HepG2 (cell line): ENCODE measurements at regions not wholly inside any gene's neighbourhood (a gene's known extent, or its start where the extent isn't known, plus 50 kb on each side); places are given as distances from the start of the nearest gene placed in this dataset.

Experiments
- ATAC-seq: fragments of 200-7000 bp; cut with Tn5 transposase; 3 replicates; pipeline ENCODE4 v1.9.1; 2020; ENCODE audit warnings: mild to moderate bottlenecking, moderate library complexity
- BruUV-seq: library from RNA; stranded (reverse); fragments of 400-500 nt; replicated peaks from 2 replicates; lab custom pipeline; 2021; lab: Mats Ljungman, UMichigan
- CTCF ChIA-PET: fragments of 300-600 bp; formaldehyde crosslinking; extraction: SDS; loops from one replicate; lab custom pipeline; 2021; ENCODE audit warnings: low total read pairs, inconsistent platforms, low intra/inter-chr PET ratio; lab: Yijun Ruan, JAX
- POLR2A ChIA-PET: fragments of 350-600 bp; sonication (Branson Sonifier 250); formaldehyde crosslinking; loops from one replicate; lab custom pipeline; 2020; ENCODE audit warnings: antibody characterized with exemption, inconsistent platforms; lab: Yijun Ruan, JAX
- DNase-seq: peaks from one replicate; pipeline ENCODE4 v3.0.0-alpha.2; 2015; ENCODE audit warnings: low spot score
- FAIRE-seq: peaks from 3 replicates; lab custom pipeline; 2011; peaks lifted over from hg19 to GRCh38; lab: Jason Lieb, UNC
- H2AFZ ChIP-seq: one replicate; pipeline ENCODE4 v1.6.1; 2011; ENCODE audit warnings: low read length, inconsistent platforms
- H3K27ac ChIP-seq: fragments of 300-600 bp; 3 replicates; pipeline ENCODE4 v1.8.0; 2011; ENCODE audit warnings: mixed run types, mild to moderate bottlenecking, mixed read lengths, low read length, inconsistent platforms; ENCODE audit not compliant: insufficient read depth; ENCODE audit errors: extremely low read length
- H3K27me3 ChIP-seq, 2 experiments: fragments of 200-600 bp in 1 of 2; 2 replicates in 1 of 2; 3 replicates in 1 of 2; pipeline versions ENCODE4 v1.6.0 to v1.8.0; 2011; ENCODE audit warnings: low read length in 2 of 2, mild to moderate bottlenecking in 2 of 2, moderate library complexity in 2 of 2, inconsistent platforms in 1 of 2; ENCODE audit not compliant: insufficient read depth in 2 of 2, control insufficient read depth in 1 of 2
- H3K36me3 ChIP-seq, 2 experiments: fragments of 200-600 bp in 1 of 2; replicated peaks in 1 of 2; 2 replicates in 1 of 2; 3 replicates in 1 of 2; pipeline versions ENCODE4 v1.5.1 to v1.8.0; 2011; ENCODE audit warnings: low read length in 2 of 2, inconsistent platforms in 1 of 2; ENCODE audit not compliant: insufficient read depth in 2 of 2, control insufficient read depth in 1 of 2
- H3K4me1 ChIP-seq: 2 replicates; pipeline ENCODE4 v1.5.1; 2012; ENCODE audit warnings: low read length, inconsistent platforms; ENCODE audit not compliant: insufficient read depth
- H3K4me2 ChIP-seq: 2 replicates; pipeline ENCODE4 v1.6.0; 2011; ENCODE audit warnings: low read depth, low read length, inconsistent platforms
- H3K4me3 ChIP-seq, 3 experiments: fragments of 200-600 bp in 1 of 3; sonication (generic), shearing (Covaris generic) in 1 of 3; replicated peaks in 1 of 3; 2 replicates each; pipeline ENCODE4 v1.5.1; 2011 to 2016; ENCODE audit warnings: low read length in 3 of 3, inconsistent platforms in 2 of 3, low read depth in 2 of 3, mild to moderate bottlenecking in 2 of 3, control low read depth in 1 of 3, mixed read lengths in 1 of 3; ENCODE audit not compliant: insufficient read depth in 1 of 3
- H3K79me2 ChIP-seq: one replicate; pipeline ENCODE4 v1.6.1; 2011; ENCODE audit warnings: low read length, inconsistent platforms; ENCODE audit not compliant: insufficient read depth
- H3K9ac ChIP-seq: 2 replicates; pipeline ENCODE4 v1.6.0; 2011; ENCODE audit warnings: mild to moderate bottlenecking, low read depth, low read length, inconsistent platforms; ENCODE audit not compliant: insufficient read depth
- H3K9me3 ChIP-seq: 2 replicates; pipeline ENCODE4 v1.5.1; 2012; ENCODE audit warnings: mild to moderate bottlenecking, low read length
- H4K20me1 ChIP-seq: 2 replicates; pipeline ENCODE4 v1.6.0; 2011; ENCODE audit warnings: inconsistent platforms, mild to moderate bottlenecking, low read length, moderate library complexity; ENCODE audit not compliant: insufficient read depth
- ATF3 ChIP-seq: sonication (generic); formaldehyde crosslinking; IDR thresholded peaks from 2 replicates; pipeline ENCODE4 v1.4.0; 2020; ENCODE audit warnings: missing genetic modification reagents
- GLI4 ChIP-seq: sonication (generic); formaldehyde crosslinking; IDR thresholded peaks from 2 replicates; pipeline ENCODE4 v1.5.1; 2020; ENCODE audit warnings: missing genetic modification reagents, mild to moderate bottlenecking, moderate library complexity, borderline replicate concordance
- ISX ChIP-seq: sonication (generic); formaldehyde crosslinking; conservative IDR thresholded peaks from 2 replicates; pipeline ENCODE4 v1.5.0; 2020; ENCODE audit warnings: missing genetic modification reagents
- KLF6 ChIP-seq: IDR thresholded peaks from 2 replicates; pipeline ENCODE4 v1.8.0; 2016; ENCODE audit warnings: missing biosample characterization, missing genetic modification reagents
- MBD4 ChIP-seq: IDR thresholded peaks from 2 replicates; pipeline ENCODE4 v1.6.1; 2012; ENCODE audit warnings: low read length, inconsistent platforms, borderline replicate concordance
- POGK ChIP-seq: sonication (generic); formaldehyde crosslinking; conservative IDR thresholded peaks from 2 replicates; pipeline ENCODE4 v1.8.0; 2022; ENCODE audit warnings: mild to moderate bottlenecking, moderate library complexity, missing genetic modification reagents
- SNAI1 ChIP-seq: sonication (generic); formaldehyde crosslinking; IDR thresholded peaks from 2 replicates; pipeline ENCODE4 v1.5.0; 2020; ENCODE audit warnings: mild to moderate bottlenecking, missing genetic modification reagents, borderline replicate concordance
- THYN1 ChIP-seq: sonication (generic); formaldehyde crosslinking; IDR thresholded peaks from 2 replicates; pipeline ENCODE4 v1.8.1; 2023; ENCODE audit warnings: low read depth, mild to moderate bottlenecking, moderate library complexity, missing genetic modification reagents, borderline replicate concordance
- ZNF234 ChIP-seq: sonication (generic); formaldehyde crosslinking; conservative IDR thresholded peaks from 2 replicates; pipeline ENCODE4 v1.5.1; 2020; ENCODE audit warnings: mild to moderate bottlenecking, missing genetic modification reagents
- ZNF773 ChIP-seq: sonication (generic); formaldehyde crosslinking; IDR thresholded peaks from 2 replicates; pipeline ENCODE4 v1.4.0; 2020; ENCODE audit warnings: missing genetic modification reagents, borderline replicate concordance
- ZSCAN25 ChIP-seq: sonication (generic); formaldehyde crosslinking; IDR thresholded peaks from 2 replicates; pipeline ENCODE4 v1.8.0; 2022; ENCODE audit warnings: mild to moderate bottlenecking, missing genetic modification reagents
- WGBS: methylation state at CpG from one replicate; pipeline ENCODE4 v1.1.6; 2017; ENCODE audit warnings: low lambda C conversion rate; 5-methylcytosine and 5-hydroxymethylcytosine counted together
- in situ Hi-C: cut with HindIII; loops from 2 replicates; pipeline ENCODE4 v1.10.0; 2017; ENCODE audit warnings: low pct_unique_long_range_greater_than_20kb; ENCODE audit not compliant: extremely low pct_ligation_motif_present
- intact Hi-C: fragments of 100-400 bp; cut with micrococcal nuclease; formaldehyde crosslinking; loops from one replicate; pipeline ENCODE4 v1.10.0; 2022; ENCODE audit not compliant: unreplicated experiment
- TF ChIP-seq, protein P1 (sequence below): sonication (generic); formaldehyde crosslinking; conservative IDR thresholded peaks from 2 replicates; pipeline ENCODE4 v1.4.0; 2020; ENCODE audit warnings: mild to moderate bottlenecking, missing genetic modification reagents, moderate library complexity

- 0% methylated on average over 1 of the region's 2 CpGs for WGBS
- no TSS peak for BruUV-seq
- ChIA-PET CTCF (no interaction called here), POLR2A (no interaction called here)
- Histone ChIP-seq H3K9ac (no peak overlapping the region), H3K4me2 (no peak overlapping the region), H3K27me3 (no peaks in the 10 kb centered on the region), H3K36me3 (no peaks in the 10 kb centered on the region), H3K4me1 (no peaks in the 10 kb centered on the region), H3K79me2 (no peaks in the 10 kb centered on the region), H2AFZ (no peak overlapping the region), H3K27ac (no peak overlapping the region), H3K9me3 (no peaks in the 10 kb centered on the region; the same call in 1 of the 2 replicates), H3K4me3 (no peak overlapping the region), H4K20me1 (no peaks in the 10 kb centered on the region)
- DNase-seq (no peak), ATAC-seq (no peak), FAIRE-seq (no peak)
- intact Hi-C loops (no loop called here), in situ Hi-C loops (no loop called here)
- TF ChIP-seq KLF6 = no peak
- TF ChIP-seq ATF3 (CRISPR knock-in tag) = no peak
- no peak for TF ChIP-seq ZNF773
- no peak for TF ChIP-seq SNAI1 (CRISPR knock-in tag)
- TF ChIP-seq THYN1 (CRISPR knock-in tag) = no peak
- TF ChIP-seq ZNF234 (CRISPR knock-in tag) = no peak
- no peak for TF ChIP-seq ZSCAN25 (CRISPR knock-in tag)
- TF ChIP-seq, protein P1, sequence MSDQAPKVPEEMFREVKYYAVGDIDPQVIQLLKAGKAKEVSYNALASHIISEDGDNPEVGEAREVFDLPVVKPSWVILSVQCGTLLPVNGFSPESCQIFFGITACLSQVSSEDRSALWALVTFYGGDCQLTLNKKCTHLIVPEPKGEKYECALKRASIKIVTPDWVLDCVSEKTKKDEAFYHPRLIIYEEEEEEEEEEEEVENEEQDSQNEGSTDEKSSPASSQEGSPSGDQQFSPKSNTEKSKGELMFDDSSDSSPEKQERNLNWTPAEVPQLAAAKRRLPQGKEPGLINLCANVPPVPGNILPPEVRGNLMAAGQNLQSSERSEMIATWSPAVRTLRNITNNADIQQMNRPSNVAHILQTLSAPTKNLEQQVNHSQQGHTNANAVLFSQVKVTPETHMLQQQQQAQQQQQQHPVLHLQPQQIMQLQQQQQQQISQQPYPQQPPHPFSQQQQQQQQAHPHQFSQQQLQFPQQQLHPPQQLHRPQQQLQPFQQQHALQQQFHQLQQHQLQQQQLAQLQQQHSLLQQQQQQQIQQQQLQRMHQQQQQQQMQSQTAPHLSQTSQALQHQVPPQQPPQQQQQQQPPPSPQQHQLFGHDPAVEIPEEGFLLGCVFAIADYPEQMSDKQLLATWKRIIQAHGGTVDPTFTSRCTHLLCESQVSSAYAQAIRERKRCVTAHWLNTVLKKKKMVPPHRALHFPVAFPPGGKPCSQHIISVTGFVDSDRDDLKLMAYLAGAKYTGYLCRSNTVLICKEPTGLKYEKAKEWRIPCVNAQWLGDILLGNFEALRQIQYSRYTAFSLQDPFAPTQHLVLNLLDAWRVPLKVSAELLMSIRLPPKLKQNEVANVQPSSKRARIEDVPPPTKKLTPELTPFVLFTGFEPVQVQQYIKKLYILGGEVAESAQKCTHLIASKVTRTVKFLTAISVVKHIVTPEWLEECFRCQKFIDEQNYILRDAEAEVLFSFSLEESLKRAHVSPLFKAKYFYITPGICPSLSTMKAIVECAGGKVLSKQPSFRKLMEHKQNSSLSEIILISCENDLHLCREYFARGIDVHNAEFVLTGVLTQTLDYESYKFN (CRISPR knock-in tag) = no peak
- no peak for TF ChIP-seq POGK (CRISPR knock-in tag)
- no peak for TF ChIP-seq MBD4
- no peak for TF ChIP-seq GLI4
- TF ChIP-seq ISX (CRISPR knock-in tag) = no peak
These were observed 117.4 kb upstream of the AFF2 start for GRCh38 chrX:148382983-148383382.
